HG03025 (cell line): ENCODE measurements at regions not wholly inside any gene's neighbourhood (a gene's known extent, or its start where the extent isn't known, plus 50 kb on each side); places are given as distances from the start of the nearest gene placed in this dataset.

Source experiments
- ATAC-seq: cut with Tn5 transposase; IDR thresholded peaks from one replicate; pipeline ENCODE4 v1.9.1; 2021; ENCODE audit warnings: mild to moderate bottlenecking, moderate library complexity; ENCODE audit not compliant: unreplicated experiment, low FRiP score

DNA sequence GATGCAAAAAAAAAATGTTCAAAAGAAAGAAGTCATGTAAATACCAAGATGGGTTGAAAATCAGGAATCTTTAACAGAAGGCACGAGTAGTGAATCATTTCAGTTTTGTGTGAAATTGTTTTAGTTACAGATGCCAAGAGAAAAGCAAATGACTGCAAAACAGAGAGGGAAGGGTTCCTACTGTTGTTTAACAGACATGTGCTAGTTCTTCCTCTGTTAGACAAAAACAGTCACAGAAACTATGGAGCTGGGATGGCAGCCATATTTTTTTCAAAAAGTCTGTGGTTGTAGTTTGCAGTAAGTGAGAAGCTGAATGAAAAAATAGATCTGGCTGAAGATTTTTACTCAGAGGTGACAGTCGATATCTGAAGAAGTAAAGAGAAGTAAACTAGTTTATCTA is 511.9 kb downstream of the ZIC1 start:
- no peak for ATAC-seq

DNA sequence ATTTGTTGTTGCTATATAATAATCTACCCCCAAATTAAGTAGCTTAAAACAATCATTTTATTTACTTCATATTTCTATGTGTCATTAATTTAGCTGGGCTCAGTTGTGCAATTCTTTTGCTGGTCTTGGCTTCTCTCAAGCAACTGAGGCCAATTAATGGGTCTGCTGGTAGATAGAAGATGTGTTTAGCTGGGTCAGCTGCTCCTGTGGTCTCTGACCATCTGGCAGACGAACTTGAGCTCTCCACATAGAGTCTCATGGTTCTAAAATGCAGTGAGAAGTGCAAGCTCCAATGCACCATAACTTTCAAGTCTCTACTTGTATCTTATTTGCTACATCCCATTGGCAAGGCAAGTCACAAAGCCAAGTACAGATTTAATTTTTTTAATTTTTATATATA is 515.6 kb downstream of the ZIC1 start:
- no peak for ATAC-seq

DNA sequence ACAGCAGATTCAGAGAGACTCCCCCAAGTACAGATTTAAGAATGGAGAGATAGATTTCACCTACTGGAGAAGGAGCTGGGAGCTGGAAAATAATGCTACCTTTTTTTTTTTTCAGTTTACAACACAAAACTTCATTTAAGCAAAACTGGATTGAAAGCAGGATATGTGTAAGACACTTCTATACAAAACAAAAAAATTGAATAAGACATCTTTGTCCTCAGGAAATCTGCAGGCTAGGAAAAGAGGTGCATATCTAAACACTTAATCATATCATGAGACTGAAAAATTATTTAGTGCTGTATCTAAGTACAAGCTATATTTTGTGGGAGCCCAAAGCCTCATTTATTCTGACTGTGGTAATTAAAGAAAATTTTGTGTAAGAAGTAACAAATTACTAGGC is 516.1 kb downstream of the ZIC1 start:
- no peak for ATAC-seq

DNA sequence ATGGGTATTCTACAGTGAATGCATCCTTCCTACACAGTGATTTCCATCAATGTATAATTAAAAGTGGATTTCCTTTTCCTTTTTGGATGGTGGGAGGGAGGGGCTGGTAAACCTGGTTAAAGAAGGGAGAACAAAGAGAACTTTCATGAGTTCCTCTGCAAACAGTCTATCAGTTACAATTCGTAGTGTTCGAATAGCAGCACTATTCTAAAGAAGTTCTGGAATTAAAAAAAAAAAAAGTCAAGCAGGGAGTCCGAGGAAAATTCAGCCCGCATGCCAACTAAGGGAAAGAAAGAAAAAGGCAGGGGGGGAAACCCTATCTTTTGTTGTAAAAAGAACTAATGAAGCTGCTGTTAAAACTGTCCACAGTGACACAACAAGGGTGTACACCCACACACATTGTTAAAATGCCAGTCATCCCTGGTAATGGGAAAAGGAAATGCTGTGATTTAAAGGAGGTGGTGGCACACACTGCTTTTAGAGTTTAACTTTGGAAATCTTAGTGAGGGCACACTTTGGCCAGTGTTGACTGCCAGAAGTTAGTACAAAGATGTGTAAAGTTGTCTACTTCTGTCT is 521.2 kb downstream of the ZIC1 start:
- ATAC-seq, result no peak

DNA sequence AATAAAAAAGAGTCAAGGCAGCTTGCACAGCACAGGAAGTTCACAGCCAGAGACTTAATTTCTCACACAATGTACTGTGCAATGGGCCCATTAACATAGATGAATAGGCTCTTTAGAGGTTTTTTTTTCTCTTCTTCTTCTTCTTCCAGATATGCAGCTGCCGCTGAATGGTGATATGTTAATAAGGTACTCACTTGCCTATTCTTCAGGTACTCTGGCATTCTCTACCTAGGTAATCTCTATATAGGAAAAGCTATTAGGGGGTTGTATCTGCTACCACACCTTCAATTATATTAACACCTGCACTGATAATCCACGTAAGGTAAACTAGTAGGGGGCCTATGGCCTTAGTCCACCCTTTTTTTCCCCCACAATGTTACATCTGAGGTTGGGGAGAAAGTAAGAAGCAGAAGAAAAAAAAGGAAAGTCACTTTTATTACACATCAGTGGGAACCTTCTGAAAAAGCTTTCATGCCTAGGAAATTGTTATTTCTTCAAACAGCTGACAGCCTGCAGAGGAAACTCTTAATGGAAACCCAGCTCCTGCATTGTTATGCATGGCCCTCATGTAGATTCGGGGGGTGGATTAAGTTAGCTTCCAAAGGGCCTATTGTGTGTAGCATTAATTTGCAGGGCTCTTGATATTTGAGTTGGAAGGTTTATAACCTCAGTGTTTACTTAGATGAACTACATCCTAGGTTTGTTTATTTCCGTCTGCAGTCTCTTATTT is 525.5 kb downstream of the ZIC1 start:
- ATAC-seq, result no peak

DNA sequence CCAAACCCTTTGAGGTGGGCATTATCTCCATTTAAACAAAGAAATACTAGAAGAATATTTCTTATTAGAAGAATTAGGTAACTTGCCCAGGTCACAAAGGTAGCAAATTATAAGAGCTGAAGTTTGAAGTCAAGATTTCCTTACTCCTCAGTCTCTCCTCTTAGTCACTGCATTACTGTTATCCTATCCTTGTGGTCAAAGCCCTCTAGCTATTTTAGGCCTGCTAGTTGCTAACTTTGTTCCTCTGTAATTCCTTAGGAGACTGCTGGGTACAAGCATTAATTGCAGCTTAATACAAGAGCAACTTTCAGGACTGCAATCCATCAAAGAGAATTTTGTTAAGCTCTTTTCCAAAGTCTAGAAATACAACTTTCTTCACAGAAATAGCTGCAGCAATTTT is 528.2 kb downstream of the ZIC1 start:
- no peak for ATAC-seq

DNA sequence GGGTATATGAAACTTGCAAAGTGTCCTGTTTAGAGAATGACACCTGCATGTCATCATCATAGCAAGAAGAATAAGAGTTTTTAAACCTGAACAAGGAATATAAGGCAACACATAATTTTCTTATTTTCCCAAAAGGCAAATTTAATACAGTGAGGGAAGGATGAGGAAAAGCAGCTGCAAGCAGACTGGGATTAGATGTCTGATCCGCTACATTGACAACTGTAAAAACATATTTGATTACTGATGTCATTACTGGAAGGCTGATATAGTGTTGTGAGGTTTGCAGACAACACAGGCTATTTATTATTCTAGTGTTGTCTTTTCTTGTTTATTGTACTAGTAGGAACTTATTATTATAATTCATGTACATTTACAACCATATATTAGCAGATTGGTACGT is 528.7 kb downstream of the ZIC1 start:
- ATAC-seq, result no peak

DNA sequence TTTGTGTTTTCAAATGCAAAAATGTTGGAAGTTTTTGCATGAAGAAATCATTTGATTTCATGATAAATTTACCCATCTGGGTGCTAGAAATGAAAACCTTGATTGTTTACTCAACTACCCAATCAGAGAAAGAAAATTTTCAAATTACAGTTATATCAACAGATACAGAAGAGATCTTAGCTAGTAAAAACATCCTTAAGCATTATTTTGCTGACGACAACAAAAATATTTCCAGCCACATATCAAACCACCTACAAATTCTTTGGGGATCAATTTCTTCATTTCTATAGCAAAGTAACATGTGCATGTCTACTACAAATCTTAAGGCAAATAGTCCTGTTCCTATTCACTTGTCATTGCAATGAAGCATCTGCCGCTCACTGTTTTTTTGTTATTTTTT is 530.3 kb downstream of the ZIC1 start:
- ATAC-seq, result no peak

DNA sequence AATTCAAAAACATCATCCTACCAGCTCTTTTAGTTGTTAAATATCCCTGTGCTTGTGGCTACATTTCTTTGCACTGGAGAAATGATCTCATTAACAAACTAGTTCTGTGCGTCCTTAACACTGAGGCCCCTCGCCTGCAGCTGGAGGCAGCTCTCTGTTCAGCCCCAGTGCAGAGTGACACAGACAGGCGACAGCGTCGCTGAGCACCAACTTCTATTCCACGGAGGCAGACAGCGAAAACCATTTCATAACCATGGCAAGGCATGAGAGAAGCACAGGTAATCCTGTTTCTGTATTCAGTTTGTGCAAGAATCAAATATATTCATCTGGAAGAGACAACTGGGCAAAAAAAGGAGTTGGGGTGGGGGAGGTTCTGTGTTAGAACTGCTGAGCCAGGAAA is 530.7 kb downstream of the ZIC1 start:
- ATAC-seq, result no peak

DNA sequence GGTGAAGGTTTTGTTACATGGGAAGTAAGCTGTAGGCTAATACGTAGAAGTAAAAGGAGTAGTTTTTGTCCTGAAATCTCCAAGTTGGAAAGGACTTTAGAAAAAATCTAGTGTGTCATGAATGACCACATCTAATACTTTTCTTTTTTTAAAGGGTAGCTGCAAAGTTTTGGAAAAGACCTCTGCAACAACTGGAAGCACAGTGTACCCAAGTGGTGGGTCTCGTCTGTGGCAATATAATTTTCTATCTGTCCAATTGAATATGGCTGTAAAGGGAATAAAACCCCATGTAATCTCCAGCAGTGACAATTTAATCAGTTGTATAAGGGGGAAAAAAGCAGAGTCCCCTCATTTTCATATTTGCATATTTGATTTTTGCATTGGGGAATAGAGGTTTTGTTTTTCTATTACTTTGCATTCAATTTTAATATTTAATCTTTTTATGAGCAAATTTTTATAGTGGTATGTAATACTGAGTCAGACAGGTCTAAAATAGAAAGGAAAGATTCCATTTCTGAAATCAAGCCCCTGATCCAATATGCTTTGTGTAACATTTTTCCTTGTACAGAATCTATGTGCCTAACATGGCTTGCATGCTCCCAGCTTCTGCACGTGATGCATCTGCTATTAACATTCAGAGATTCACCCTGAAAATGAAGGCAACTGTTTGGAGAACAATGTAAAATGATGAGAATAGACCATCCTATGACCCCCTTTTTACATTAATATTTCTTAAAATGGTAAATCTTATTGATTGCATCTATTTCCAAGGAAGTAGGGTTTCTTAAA is 531.4 kb downstream of the ZIC1 start:
- ATAC-seq, result no peak

DNA sequence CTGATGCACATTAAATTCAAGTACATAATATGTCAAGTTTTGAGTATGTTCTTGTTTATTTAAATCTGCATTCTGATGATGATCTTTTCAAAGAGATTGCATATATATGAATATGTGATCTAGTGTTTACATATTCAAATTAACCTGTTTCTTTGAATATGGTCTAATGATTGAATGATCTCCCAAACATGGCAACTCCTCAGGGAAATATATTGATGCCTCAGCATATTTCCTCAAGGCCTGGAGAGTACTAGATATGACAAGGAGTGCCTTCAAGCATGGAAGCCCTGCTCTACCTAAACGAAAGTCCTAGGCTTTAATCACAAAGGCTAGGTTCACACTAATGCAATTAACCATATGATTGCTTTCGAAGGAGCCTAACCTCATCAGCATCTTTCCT is 532.8 kb downstream of the ZIC1 start:
- no peak for ATAC-seq

DNA sequence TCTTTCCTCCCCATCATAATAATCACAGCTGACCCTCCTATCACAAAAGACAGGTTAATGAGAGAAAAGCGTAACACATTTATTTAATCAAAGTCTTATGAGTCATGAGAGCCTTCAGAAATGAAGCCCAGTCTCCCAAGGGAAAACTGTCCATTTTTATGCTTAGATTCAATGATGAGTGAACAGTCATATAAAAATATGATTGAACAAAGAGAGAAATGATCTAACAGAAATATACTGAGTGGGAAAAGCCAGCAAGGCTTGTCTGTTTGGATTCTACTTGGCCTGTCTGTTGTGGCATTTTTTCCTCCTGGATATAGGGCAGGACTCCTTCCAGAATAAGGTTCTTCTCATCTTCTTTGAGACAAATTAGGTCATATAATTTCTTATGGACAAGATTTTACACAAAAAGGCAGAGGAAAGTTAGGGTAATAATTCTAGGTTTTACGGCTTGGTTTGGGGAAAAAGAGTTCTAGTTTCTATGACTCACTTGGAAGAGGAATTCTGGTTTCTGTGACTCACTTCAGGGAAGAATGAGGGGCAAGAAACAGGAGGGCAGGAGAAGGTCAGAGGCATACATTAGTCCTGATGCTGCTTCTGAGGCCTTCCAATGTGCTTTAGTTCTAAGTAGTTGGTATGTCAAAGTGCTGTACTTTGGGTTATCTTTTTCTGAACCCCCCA is 534.2 kb downstream of the ZIC1 start:
- ATAC-seq, result no peak

DNA sequence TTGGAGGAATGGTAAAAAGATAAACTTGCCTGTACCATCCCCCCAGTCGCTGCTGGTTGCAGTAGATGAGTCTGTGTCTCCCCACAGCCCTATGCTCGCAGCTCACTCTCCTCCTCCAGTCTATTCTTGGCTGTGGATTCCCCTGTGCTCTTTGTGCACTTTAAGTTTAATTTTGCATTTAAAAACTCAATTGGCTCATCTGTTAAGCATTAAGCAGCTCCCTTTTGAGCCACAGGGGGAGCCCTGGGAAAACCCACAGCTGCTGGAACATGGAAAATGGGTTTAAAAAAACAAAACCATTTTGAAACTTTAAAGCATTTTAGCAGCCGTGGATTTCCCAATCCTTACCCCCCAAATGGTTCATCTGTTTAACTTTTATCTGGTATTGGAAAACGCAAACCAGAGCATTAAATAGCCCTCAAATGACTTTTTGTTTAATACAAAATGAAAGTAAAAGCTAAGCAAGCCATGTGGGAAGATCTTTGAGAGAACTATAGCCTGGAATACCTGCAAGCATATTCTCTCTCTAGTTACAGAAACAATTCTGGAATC is 536.9 kb downstream of the ZIC1 start:
- no peak for ATAC-seq

DNA sequence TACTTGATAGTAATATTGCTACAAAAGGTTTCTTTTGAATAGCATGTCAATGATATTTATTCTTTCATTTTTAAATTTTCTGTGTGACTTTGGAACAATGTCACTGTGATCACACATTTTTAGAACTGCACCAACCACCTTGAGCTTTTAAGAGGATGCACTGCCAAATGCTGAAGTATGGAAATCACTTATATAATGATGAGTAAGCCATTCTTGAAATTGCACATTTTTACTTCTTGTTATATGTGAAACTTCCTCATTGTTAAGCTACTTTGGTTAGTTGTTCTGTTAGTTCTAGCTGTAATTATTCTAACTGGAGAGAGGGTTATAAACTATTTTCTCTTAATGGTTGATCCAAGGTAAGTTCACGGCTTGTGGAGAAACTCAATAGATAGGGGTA is 547.5 kb downstream of the ZIC1 start:
- ATAC-seq, result no peak

DNA sequence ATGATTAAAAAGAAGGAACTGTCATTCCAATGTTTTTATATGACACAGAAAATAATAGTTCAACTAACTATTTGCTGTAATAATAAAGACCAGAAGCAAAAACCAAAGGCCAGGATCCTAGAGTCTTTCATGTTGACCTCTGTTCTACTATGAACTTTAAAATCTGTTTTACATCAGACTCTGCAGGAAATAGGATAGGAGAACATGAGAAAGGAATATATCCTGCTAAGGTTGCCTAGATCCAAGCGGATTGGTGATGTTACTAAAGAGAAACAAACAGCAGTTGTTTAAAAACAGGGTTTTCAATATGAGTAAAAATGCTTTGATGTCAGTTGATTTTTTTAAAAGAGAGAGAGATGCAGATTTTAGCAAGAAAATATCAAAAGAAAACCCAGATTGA is 549.6 kb downstream of the ZIC1 start:
- no peak for ATAC-seq

DNA sequence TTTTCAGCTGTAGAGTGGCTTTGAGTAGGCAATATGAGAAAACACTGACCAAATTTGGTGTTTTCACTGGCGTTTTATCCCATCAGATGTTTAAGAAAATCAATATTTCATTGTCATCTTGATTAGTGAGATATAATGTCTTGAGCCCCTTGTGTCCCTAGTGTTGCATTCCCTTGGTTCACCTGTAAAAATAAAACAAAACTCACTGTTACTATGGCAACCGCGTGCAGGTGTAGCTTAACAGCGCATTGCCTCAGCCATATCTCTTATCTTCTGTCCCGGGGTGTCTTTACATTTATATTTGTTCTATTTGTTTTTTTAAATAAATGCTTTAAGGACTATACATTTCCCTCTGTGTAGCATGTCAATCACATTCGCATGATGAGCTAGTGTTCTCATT is 551.6 kb downstream of the ZIC1 start:
- no peak for ATAC-seq

DNA sequence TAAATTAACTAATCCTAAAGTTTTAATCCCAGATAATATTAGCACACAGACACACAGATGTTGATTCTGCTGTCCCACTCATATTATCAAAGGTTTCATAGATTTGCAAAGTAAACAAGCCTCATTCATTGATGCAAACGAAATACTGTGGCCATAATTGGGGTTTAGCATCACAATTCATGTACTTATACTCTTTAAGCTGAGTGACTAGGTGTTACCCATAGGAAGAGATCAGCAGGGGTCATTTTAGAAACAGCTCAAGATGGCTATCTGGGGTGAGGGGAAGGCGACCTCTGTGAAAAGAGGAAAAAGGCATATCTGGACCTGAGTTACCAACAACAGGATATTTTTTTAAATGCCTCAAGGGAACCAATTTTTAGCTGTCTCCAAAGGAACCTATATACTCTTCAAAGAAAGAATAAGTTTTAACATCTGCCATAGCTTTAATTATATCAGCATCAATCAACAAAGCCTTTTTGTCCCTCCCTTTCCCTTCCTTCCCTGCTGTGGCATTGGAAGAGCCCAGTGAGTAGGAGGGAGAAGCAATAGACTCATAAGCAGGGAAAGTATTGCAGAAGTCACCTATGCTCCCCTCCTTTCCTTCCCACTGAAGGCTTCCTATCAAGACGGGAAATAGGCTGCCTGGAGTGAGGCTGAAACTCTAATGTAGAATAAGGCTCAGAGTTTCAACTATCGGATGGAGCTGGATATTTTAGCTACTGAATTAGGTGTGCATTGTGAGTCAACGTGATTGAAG is 553.4 kb downstream of the ZIC1 start:
- ATAC-seq, result no peak

DNA sequence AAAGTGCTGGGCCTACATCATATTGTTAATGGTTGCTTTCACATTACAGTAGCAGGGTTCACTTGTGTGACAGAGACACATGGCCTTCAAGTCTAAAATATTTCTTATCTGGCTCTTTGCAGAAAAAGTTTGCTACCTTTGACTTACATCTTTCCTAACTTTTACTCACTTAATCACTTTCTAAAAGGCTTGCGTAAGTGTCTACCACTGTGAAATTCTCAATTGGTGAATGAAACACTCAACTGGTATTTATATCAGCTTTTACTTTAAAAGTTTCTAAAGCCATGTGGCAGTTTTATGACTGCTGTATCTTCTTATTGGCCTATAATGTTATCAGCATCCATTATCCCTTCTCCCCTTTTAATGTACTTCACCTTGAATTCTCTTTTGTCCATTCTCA is 554.5 kb downstream of the ZIC1 start:
- no peak for ATAC-seq

DNA sequence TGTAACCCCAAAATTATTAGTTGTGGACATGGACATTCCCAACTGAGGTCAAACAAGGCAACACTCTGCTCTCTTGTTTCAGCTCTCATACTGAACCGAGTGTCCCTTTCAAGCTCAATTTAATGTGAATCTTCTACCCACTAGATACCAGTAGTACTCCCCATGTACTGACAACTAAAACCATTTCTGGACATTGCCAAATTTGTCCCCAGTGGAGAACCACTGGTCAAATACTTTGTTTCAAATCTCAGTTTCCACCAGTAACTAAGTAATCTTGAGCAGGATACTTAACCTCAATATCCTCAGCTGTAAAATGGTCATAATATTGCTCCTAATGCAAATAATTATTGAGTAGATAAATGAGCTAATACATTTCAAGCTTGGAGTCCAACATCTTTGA is 566.0 kb downstream of the ZIC1 start:
- no peak for ATAC-seq

DNA sequence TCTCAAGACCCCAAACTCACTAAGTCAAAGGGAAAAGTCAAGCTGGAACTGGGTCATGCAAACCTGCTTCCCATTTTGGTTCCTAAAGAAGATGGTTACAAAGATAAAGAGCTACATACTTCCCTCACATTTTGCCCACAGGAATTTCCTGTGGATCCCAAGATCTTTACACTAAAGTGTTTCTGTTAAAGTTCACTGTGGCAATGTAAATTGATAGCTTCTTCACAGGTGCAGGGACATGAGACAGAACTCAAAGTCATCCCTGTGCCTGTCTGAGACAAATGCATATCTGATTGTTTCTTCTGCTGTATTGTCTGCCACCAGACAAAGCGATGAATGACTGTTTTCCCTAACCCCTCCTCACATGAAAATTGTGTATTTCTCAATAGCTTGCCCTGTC is 567.8 kb downstream of the ZIC1 start:
- no peak for ATAC-seq
